ENCODE measurements at regions not wholly inside any gene's neighbourhood (a gene's known extent, or its start where the extent isn't known, plus 50 kb on each side); places are given as distances from the start of the nearest gene placed in this dataset.

GRCh38 chr11:131160846-131161245 is 209.6 kb upstream of the NTM start:
- H3K4me1 ChIP-seq, result no peaks in the 10 kb centered on the region
- WGBS, 2 donors, result 63 to 69% methylated on average over 7 of the region's 7 CpGs

GRCh38 chr11:131163613-131164012 is 206.8 kb upstream of the NTM start:
- WGBS, 2 donors, result 80 to 84% methylated on average over 8 of the region's 8 CpGs
- no peaks in the 10 kb centered on the region for H3K4me1 ChIP-seq
- intact Hi-C loops (cut with DNase I), result no loop called here
- H3K36me3 ChIP-seq, result no peaks in the 10 kb centered on the region
- TF ChIP-seq POLR2A (IDR thresholded peaks at IDR 0.05) (no peak), CTCF (IDR thresholded peaks at IDR 0.05) (no peak)
- H3K4me3 ChIP-seq, result no peak overlapping the region
- H3K27me3 ChIP-seq, result peaks cover 0 to 11% (median 0%) of the 10 kb centered on the region in 4 donors
- no peak for DNase-seq
- no peaks in the 10 kb centered on the region for H3K9me3 ChIP-seq
- no peak overlapping the region for H3K27ac ChIP-seq

More at GRCh38 chr11:131160846-131161245, 209.6 kb upstream of the NTM start:
- Histone ChIP-seq H3K4me3 (no peak overlapping the region), H3K36me3 (no peaks in the 10 kb centered on the region), H3K9me3 (no peaks in the 10 kb centered on the region), H3K27ac (no peak overlapping the region), H3K27me3 (peaks cover 0 to 11% (median 0%) of the 10 kb centered on the region in 4 donors)
- TF ChIP-seq CTCF (IDR thresholded peaks at IDR 0.05), result no peak
- TF ChIP-seq POLR2A (IDR thresholded peaks at IDR 0.05), result no peak
- intact Hi-C loops (cut with DNase I), result no loop called here
- DNase-seq, result no peak

GRCh38 chr11:131165036-131165435 is 205.4 kb upstream of the NTM start:
- Histone ChIP-seq H3K4me3 (no peak overlapping the region), H3K27ac (no peak overlapping the region), H3K36me3 (no peaks in the 10 kb centered on the region), H3K9me3 (no peaks in the 10 kb centered on the region), H3K27me3 (peaks cover 0 to 5% (median 0%) of the 10 kb centered on the region in 4 donors), H3K4me1 (no peaks in the 10 kb centered on the region)
- WGBS, 2 donors, result 60 to 69% methylated on average over 5 of the region's 5 CpGs
- no peak for DNase-seq
- TF ChIP-seq CTCF (IDR thresholded peaks at IDR 0.05), result no peak
- no peak for TF ChIP-seq POLR2A (IDR thresholded peaks at IDR 0.05)
- intact Hi-C loops (cut with DNase I), result no loop called here

DNA sequence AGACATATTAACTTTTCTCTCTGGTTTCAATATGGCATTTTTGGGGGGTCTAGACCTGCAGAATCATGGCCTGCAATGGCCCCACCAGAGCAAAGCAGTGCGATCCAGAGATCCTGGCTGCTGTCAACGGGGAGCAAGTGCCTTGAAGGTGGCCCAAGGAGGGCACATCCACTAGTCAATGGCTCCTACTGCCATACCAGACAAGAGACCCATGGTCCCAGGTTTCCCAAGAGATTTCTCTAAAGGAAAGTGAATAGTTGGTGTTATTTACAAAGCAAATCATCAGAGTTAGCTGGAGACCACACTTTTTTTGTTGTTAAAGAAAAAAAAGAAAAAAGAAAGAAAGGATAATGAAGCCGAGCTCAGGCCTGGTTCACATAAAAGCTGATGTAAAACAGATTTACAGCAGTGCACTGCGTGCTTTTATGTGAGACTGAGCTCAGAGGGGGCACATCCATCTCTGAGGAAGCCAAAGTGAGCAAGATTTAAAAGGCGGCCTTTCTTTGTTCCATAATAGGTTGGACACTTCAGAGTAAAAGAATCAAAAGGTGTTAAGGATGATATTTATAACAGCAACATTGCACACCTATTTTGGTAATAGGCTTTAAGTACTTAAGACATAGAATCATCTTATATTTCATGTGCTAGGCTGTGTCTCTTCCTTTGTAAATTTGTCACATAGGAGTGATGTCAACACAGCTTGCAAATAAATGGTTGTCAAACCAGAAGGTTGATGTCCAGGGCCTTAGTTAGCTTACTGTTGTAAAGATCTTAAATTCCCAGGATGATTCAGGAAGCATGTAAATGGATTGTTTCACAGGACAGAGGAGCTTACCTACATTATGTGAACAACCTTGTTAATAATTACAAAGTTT is 201.3 kb upstream of the NTM start:
- H3K27ac ChIP-seq, result no peak overlapping the region
- no peaks in the 10 kb centered on the region for H3K27me3 ChIP-seq
- H3K36me3 ChIP-seq, result no peaks in the 10 kb centered on the region
- no peak overlapping the region for H3K4me3 ChIP-seq
- H3K4me1 ChIP-seq, result no peaks in the 10 kb centered on the region
- no peak for DNase-seq
- intact Hi-C loops (cut with DNase I), result no loop called here
- no peaks in the 10 kb centered on the region for H3K9me3 ChIP-seq
- TF ChIP-seq POLR2A (IDR thresholded peaks at IDR 0.05) (no peak), CTCF (IDR thresholded peaks at IDR 0.05) (no peak)
- 82 to 86% methylated on average over 4 to 5 of the region's 5 CpGs for WGBS, 2 donors

DNA sequence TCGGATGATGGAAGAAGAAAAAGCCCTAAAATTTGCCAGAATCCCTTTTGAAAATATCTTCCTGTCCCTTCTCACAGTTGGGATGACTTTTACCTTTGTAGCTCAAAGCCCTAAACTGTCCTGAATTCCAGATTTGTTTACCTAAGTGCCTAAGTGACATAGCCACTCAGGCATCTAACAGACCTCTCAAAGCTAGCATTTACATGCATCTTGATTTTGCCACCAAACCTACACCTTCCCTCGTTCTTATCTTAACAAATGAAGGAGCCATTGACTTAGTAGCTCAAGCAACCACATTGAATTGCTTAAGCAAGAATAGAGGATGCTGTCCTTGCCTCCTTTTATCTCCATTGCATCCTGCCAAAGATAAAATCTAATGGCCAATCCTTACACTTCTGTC is 198.4 kb upstream of the NTM start:
- intact Hi-C loops (cut with DNase I), result no loop called here
- Histone ChIP-seq H3K4me1 (no peaks in the 10 kb centered on the region), H3K4me3 (no peak overlapping the region), H3K9me3 (no peaks in the 10 kb centered on the region), H3K27ac (no peak overlapping the region), H3K36me3 (no peaks in the 10 kb centered on the region), H3K27me3 (no peaks in the 10 kb centered on the region)
- TF ChIP-seq POLR2A (IDR thresholded peaks at IDR 0.05), result no peak
- no peak for TF ChIP-seq CTCF (IDR thresholded peaks at IDR 0.05)
- DNase-seq, result no peak
- 47 to 52% methylated on average over 2 of the region's 2 CpGs for WGBS, 2 donors
